ENCODE measurements at regions not wholly inside any gene's neighbourhood (a gene's known extent, or its start where the extent isn't known, plus 50 kb on each side); places are given as distances from the start of the nearest gene placed in this dataset.

DNA sequence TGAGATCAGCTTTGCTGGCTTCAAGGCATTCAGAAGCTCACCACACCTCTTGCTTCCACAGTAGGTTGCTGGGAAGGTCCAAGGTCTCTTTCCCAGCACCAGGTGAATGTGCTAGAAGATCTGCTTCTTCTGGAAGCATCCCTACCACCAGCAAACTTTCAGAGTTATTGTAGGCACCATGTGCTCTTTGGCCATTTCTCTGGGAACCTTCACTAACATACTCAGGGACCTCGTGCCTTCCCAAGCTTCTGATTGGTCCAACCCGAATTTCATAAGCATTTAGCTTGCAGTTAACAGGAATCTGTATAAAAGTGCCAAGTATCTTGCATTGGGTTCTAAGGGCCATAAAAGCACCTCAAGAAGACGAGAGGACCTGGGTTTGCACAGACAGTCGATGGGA, 86.5 kb upstream of the ARL4C start:
- no peak for DNase-seq (ENCODE audit: low read depth)
- TF ChIP-seq, protein P1, sequence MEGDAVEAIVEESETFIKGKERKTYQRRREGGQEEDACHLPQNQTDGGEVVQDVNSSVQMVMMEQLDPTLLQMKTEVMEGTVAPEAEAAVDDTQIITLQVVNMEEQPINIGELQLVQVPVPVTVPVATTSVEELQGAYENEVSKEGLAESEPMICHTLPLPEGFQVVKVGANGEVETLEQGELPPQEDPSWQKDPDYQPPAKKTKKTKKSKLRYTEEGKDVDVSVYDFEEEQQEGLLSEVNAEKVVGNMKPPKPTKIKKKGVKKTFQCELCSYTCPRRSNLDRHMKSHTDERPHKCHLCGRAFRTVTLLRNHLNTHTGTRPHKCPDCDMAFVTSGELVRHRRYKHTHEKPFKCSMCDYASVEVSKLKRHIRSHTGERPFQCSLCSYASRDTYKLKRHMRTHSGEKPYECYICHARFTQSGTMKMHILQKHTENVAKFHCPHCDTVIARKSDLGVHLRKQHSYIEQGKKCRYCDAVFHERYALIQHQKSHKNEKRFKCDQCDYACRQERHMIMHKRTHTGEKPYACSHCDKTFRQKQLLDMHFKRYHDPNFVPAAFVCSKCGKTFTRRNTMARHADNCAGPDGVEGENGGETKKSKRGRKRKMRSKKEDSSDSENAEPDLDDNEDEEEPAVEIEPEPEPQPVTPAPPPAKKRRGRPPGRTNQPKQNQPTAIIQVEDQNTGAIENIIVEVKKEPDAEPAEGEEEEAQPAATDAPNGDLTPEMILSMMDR (IDR thresholded peaks at IDR 0.05; ENCODE audit: insufficient read depth, low read depth, low read length, missing control alignments), result no peak
- no peak overlapping the region for H3K4me3 ChIP-seq (ENCODE audit: low read length)

DNA sequence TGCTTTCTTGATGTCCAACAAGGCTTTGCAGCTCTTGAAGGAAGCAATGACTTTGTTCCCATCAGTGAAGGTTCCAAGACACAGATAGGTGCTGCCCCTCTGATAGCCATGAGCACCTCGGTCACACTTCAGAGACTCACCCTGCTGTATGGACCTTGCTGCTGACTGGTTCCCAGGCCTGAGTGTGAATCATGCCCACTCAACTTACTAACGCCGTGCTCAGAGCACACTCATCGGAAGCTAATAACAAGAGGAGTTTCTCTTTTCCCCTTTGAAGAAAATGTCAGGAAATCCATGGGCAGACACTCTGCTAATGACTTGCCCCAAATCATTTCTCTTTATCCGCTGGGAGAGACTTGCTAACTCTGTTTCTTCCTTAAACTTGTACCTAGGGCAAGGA, 83.8 kb upstream of the ARL4C start:
- DNase-seq (ENCODE audit: low read depth), result no peak
- H3K4me3 ChIP-seq (ENCODE audit: low read length), result no peak overlapping the region
- TF ChIP-seq, protein P1 (IDR thresholded peaks at IDR 0.05; ENCODE audit: insufficient read depth, low read depth, low read length, missing control alignments), result no peak

DNA sequence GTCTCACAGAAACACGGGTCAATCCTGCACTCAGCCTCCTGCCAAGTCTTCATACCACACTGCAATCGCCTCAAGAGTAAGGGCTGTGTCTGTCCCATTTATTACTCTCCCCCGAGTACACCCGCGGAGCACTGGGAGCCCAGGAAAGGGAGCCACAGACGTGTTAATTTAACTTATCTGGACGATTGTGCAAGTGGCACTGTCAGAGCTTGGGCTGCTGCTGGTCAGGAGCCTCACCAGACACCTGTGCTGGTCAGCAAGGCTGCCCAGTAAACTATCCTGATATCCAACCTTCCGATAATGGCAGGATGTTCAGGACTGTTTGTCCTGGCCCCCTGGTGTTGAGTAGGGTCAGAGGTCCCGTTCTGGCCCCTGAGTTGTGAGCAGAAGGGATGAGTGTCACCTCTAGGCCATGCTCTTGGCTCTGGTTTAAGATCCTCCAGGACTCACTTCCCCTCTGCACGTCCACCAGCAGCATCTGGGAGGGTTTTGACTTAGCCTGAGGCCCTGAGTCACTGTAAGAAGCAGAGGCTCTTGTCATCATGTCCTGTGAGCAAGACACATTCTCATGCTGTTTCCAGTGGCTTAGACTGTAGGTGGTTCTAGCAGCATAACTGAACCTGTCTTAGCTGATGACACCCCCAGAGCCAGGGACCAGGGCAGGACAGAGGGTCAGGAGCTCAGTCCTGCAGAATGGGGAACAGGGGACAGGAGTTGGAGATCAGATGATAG, 82.5 kb upstream of the ARL4C start:
- TF ChIP-seq, protein P1 (IDR thresholded peaks at IDR 0.05; ENCODE audit: insufficient read depth, low read depth, low read length, missing control alignments), result no peak
- no peak overlapping the region for H3K4me3 ChIP-seq (ENCODE audit: low read length)
- peak; percentile 34 for DNase-seq (ENCODE audit: low read depth)

DNA sequence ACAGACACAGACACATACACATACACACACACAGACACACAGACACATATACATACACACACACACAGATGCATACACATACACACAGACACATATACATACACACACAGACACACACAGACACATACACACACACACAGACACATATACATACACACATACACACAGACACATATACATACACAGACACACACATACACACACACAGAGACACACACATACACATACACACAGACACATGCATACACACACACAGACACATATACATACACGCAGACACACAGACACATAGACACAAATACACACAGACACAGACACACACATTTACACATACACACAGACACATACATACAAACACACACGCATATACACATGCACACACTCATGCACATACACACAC, 81.5 kb upstream of the ARL4C start:
- TF ChIP-seq, protein P1 (IDR thresholded peaks at IDR 0.05; ENCODE audit: insufficient read depth, low read depth, low read length, missing control alignments), result no peak
- no peak overlapping the region for H3K4me3 ChIP-seq (ENCODE audit: low read length)
- no peak for DNase-seq (ENCODE audit: low read depth)

DNA sequence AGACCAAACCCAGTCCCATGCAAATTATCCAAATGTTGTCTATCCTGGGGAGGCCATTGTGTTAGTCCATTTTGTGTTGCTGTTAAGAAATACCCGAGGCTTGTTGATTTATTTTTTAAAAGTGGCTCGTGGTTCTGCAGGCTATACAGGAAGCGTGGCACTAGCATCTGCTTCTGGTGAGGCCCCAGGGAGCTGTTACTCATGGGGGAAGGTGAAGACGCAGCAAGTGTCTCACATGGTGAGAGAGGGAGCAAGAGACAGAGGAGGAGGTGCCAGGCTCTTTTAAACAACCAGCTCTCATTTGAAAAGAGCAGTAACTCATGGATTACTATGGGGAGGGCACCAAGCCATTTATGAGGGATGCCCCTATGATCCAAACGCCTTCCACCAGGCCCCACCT, 80.3 kb upstream of the ARL4C start:
- TF ChIP-seq, protein P1 (IDR thresholded peaks at IDR 0.05; ENCODE audit: insufficient read depth, low read depth, low read length, missing control alignments), result no peak
- DNase-seq (ENCODE audit: low read depth), result no peak

DNA sequence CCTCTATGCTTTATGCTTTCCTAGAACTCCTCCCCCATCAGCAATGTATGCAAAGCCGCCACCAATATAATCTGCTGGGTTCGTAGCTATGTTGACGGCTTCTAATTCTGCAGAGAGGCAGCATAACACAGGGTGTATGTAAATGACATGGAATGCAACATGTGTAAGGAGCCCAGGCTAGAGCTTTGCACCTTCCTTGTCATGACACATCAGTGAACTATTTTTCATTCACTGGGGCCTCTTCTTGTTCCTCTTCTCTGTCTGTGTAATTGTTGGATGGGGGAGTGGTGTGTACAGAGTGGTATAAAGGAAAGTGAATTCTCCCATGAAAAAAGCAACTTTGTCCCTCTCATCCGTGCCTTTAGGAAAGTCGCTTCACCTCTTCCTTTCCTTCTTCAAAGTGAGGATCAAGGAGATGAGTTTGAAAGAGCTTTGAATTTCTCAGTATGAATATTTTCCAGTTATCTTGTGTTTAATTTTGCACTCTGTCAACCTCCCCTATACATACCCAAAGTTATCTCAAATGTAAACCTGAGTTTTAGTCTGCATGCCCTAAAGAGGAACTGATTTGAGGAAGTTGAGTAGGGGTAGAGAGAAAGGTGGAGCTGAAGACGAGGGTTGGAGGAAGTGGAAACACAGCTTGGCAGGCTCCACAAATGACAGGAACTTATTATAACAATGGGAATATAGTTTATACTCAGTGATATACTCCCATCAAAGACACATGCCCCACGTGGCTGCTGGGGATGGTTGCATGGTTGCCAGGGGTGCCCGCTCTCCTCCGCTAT, 74.9 kb upstream of the ARL4C start:
- H3K4me3 ChIP-seq (ENCODE audit: low read length), result no peak overlapping the region
- DNase-seq (ENCODE audit: low read depth), result peak; percentile 27
- TF ChIP-seq, protein P1 (IDR thresholded peaks at IDR 0.05; ENCODE audit: insufficient read depth, low read depth, low read length, missing control alignments), result no peak

More for the DNA sequence above, 80.3 kb upstream of the ARL4C start:
- H3K4me3 ChIP-seq (ENCODE audit: low read length), result no peak overlapping the region
